ENCODE measurements at regions not wholly inside any gene's neighbourhood (a gene's known extent, or its start where the extent isn't known, plus 50 kb on each side); places are given as distances from the start of the nearest gene placed in this dataset.
"Not testable (repeated sequence)": the region's sequence is repeated elsewhere in the genome, so short reads cannot be mapped to it uniquely, and the experiment has no call there.

DNA sequence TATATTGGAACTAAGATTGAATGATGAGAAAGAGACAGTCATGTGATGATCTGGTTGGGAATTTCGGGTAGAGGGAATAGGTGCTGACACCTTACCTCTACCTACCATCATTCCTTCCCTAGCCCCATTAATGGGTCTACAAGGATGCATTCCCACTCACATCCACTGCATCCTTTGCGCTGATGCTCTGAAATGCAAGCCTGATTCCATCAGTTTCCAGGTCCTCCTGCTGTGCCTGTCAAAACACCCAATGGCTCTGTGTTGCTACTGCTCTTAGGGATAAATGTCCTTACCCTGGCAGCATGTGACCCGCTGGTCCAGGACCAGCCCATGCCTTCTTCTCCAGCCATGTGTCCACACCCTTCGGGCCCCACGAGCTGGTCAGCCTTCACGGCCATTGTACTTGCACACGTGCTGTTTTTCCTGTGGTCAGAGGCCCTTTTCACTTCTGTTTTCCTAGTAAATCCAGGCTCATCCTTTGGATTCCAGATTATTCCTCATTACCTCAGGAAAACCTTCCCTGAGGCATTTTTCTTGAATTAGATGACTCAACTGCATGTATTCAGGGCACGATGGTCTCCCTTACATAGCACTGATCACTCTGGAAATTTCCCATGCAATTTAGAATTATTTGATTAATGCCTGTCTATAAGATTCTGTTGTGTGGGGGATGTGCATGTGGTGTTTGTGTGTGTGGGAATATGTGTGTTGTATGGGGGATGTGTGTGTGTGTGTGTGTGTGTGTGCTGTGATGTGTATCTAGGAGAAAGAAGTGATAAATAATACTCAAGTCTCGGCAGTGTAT lies 185.0 kb downstream of the DIRAS2 start:
- DNase-seq = no peak

DNA sequence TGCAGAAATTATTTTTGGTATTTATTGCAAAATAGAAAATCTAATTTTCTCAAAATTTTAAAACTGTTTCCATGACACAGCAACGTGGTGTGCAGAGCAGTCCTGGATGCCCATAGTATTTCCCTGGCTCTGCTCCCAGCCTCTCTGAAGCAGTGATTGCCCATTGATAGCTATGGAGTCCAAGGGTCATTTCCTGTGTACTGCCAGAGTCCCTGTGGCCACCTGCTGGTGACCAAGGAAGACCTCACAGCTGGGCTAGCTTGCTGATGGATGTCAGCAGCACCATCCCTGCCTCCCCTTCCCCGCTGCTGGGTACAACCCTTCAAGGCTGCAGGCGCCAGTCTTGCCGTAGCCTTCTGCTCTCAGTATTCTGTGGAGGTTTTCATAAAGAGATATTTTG lies 184.1 kb downstream of the DIRAS2 start:
- DNase-seq = no peak

GRCh38 chr9:90459321-90459720 lies 183.3 kb downstream of the DIRAS2 start:
- no peak for DNase-seq

DNA sequence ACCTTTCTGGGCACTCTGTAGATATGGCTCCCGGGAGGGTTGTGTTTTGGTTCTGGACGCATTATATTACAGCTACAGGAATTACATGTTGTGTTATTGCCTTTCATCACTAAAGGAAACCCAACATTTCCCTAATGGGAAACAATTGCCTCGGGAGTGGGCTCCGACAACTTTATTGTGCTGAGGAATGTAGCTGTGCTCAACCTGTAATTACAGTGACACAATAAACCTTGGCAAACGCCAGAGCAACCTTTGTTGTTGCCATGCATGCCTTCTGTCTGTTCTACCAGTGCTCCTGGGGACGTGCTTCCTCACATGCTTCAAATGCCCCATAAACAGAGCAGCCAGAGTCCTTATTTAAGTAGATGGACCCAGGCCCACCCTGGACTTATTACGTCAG lies 182.4 kb downstream of the DIRAS2 start:
- no peak for DNase-seq

GRCh38 chr9:90464978-90465377 lies 177.6 kb downstream of the DIRAS2 start:
- no peak for DNase-seq

- no peak for DNase-seq
These were observed 176.2 kb downstream of the DIRAS2 start for GRCh38 chr9:90466441-90466840.

DNA sequence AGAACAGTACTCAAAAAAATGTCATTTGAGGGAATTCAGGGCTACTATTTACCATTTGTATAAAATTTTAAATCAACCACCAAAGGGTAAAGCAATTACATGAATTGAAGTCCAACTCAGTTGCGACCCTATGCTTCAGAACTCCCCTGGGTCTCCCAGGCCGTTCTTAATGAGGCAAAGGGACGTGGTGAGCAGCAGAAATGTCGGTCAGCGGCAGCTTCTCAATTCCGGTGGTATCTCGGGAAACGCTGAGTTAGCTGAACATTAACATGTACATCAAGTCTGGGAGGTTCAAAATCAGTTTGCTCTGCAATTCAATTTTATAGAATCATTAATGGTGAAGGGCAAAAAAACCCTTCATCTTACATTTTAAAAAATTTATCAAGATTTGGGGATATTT lies 173.2 kb downstream of the DIRAS2 start:
- DNase-seq = no peak

DNA sequence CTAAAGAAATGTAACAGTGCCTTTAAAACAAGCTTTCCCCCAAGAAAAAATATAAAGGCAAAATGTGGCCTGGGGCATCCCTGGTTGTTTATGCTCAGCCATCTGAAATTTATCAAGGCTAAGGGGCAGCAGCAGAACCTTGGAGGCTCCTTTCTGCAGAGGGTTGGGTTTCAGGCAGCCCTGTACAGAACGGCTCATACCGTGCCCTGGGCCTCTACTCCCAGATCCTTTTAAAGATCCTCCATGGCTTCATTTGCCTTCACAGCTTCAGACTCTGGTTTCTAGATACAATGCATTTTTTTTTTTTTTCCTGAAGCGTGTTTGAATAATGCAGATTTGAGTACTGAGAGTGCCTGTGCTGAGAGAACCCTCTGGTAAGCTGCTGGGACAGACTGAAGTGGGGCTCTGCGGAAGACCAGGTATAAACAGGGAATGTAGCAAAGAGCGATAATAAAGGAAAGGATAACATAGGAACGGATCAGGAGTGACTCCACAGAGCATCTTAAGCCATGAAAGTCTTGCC lies 172.7 kb downstream of the DIRAS2 start:
- DNase-seq = no peak

- no peak for DNase-seq
These were observed 166.6 kb downstream of the DIRAS2 start for GRCh38 chr9:90476058-90476457.

DNA sequence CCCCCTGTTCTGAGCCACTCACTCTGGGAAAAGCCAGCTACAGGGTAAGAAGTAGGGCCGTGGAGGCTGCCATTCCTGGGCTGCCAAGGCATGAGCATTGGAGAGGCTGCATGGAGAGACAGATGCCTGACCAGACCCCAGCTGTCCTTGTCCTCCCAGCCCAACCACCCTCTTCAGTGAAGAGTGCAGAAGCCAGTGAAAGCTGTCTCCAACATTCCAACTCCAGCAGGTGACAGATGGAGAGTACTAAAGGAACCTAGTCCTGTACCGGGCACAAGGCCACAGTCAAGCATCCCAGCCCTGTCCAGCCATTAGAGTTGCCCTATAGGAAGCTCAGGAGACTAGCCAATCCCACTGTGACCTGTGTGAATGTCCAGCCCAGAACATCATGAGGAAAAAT lies 165.1 kb downstream of the DIRAS2 start:
- no peak for DNase-seq

- no peak for DNase-seq
These were observed 163.8 kb downstream of the DIRAS2 start for GRCh38 chr9:90478821-90479220.

GRCh38 chr9:90485028-90485427 lies 157.6 kb downstream of the DIRAS2 start:
- DNase-seq = no peak

- DNase-seq = no peak
These were observed 153.6 kb downstream of the DIRAS2 start for GRCh38 chr9:90489066-90489465.

DNA sequence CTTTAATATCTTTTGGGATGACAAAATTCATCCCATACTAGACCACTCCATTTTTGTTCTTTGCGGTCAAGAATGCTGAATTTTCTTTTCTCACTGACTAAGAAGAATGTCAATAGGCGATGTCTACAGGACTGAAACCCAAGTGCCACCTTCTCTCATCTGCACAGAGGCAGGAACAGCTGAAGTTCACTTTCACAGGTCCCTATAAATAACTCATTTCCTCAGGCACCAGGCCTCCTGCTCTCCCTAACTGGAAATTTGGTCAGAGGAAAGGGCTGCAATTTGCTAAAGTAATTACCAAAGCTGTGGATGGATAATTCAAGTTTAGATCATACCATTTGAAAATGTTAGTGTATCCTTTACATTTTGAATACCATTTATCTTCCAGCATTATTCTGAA lies 142.9 kb downstream of the DIRAS2 start:
- no peak for DNase-seq

DNA sequence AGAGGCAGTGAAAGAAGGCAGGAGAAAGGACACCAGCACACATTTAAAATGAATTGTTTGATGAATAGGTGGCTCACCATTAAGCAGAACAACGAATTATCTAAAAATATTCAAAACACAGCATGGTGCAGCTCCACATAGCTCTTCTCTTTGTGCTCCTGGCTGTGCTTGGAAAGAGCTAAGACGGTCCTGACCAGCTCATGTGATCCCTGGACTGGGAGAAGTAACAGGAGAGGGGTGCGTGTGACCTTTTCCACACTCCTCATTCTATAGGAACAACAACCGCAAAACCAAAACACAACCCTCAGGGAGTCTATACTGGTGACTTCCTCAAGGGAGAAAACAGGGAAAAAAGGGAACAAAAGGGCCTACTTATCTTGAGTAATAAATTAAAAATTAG lies 140.5 kb downstream of the DIRAS2 start:
- no peak for DNase-seq

DNA sequence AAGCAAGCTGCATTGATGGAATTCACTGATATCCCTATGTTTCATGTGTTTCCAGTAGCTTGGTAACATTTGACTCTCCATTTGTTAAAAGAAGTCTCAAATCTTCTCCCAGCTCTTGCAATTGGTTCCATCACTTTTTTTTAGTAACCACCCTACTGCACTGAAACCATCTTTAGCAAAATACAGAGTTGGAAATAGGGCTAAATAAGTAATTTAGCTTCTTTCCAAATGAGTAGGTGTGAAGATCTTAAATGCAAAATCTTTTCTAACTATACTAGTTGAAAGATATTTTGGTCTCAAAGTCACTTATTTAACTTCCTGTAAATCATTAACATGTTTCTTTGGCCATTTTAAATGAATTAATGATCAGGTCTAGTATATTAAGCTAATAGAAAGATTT lies 138.1 kb downstream of the DIRAS2 start:
- no peak for DNase-seq

- DNase-seq = no peak
These were observed 136.9 kb downstream of the DIRAS2 start for GRCh38 chr9:90505695-90506094.

DNA sequence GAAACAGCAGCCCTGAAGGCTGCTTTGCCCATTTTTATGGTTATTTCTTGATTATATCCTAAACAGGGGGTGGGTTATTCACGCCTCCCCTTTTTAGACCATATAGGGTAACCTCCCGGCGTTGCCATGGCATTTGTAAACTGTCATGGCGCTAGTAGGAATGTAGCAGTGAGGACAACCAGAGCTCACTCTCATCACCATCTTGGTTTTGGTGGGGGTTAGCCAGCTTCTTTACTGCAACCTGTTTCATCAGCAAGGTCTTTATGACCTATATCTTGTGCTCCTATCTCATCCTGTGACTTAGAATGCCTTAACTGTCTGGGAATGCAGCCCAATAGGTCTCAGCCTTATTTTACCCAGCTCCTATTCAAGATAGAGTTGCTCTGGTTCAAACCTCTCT lies 136.2 kb downstream of the DIRAS2 start:
- not testable (repeated sequence) for DNase-seq

GRCh38 chr9:90507621-90508020 lies 135.0 kb downstream of the DIRAS2 start:
- DNase-seq = no peak

DNA sequence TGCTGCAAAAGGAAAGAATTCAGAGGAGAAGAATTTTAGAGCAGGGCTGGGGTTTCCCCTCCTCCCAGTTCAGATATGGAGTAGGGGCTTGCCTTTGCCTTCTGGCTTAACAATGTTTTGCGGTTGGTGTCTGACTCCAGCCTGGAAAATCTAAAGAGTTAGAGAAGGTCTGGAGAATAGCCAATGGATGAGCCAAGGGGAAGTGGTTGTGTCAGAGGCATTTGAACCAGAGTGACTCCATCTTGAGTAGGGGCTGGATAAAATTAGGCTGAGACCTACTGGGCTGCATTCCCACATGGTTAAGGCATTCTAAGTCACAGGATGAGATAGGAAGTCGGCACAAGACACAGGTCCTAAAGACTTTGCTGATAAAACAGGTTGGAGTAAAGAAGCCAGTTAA lies 133.7 kb downstream of the DIRAS2 start:
- no peak for DNase-seq

GRCh38 chr9:90511711-90512110 lies 130.9 kb downstream of the DIRAS2 start:
- no peak for DNase-seq

DNA sequence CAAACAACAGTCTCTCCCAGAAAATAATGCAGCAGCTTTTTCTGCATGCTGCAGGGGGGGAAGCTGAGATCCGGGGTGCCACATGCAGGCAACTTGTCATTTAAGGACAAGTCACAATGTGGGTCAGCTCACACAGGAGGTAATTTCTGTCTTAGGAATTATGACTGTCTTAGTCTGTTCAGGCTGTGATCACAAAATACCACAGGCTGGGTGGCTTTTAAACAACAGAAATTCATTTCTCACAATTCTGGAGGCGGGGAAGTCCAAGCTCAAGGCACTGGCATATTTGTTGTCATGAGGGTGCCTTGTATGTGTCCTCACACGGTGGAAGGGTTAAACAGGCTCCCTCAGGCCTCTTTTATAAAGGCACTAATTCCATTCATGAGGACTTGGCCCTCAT lies 127.7 kb downstream of the DIRAS2 start:
- DNase-seq = no peak

GRCh38 chr9:90515510-90515909 lies 127.1 kb downstream of the DIRAS2 start:
- DNase-seq = no peak

DNA sequence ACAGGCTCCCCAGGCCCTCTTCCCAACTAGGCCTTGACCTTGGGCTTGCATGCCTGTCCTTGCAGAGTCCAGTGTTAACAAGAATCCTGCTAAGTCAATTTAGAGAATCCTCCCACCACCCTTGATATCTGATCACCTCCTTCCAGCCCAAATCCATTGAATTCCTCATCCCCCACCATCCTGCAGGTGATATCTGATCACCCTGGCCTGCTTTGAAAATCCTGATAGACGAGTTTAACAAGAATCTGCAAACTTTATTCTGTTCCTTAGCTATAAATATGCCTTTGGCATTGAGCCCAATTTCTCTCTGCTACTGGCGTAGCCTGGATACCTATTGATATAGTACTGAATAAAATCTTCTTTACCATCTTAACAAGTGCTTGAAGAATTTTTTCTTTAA lies 125.5 kb downstream of the DIRAS2 start:
- no peak for DNase-seq

Data from kidney glomerular epithelial cell (primary cell).